Small intestine (tissue), 7 donors: ENCODE measurements at regions not wholly inside any gene's neighbourhood (a gene's known extent, or its start where the extent isn't known, plus 50 kb on each side); places are given as distances from the start of the nearest gene placed in this dataset.

Experiments
- DNase-seq, 2 donors: peaks; one replicate each; pipeline versions ENCODE4 v3.0.0 to v3.0.0-alpha.2; 2013
- FAIRE-seq: peaks from 2 replicates; lab custom pipeline; 2012; peaks lifted over from hg19 to GRCh38; lab: Jason Lieb, UNC
- H3K27ac ChIP-seq, 3 donors: one replicate each; pipeline ENCODE4 v1.5.1; 2013; ENCODE audit warnings: low read length in 2 of 3, mild to moderate bottlenecking in 2 of 3, control low read depth in 1 of 3, inconsistent platforms in 1 of 3, low read depth in 1 of 3, moderate library complexity in 1 of 3
- H3K27me3 ChIP-seq, 3 donors: one replicate each; pipeline ENCODE4 v1.6.1; 2013; ENCODE audit warnings: low read length in 3 of 3, inconsistent platforms in 1 of 3; ENCODE audit not compliant: control insufficient read depth in 3 of 3, insufficient read depth in 3 of 3
- H3K36me3 ChIP-seq, 3 donors: one replicate each; pipeline ENCODE4 v1.6.1; 2013; ENCODE audit warnings: low read length in 3 of 3, inconsistent platforms in 1 of 3, low read depth in 1 of 3, mild to moderate bottlenecking in 1 of 3, moderate library complexity in 1 of 3; ENCODE audit not compliant: control insufficient read depth in 3 of 3, insufficient read depth in 2 of 3
- H3K4me1 ChIP-seq, 3 donors: one replicate each; pipeline ENCODE4 v1.6.1; 2013; ENCODE audit warnings: low read length in 2 of 3, inconsistent platforms in 1 of 3, low read depth in 1 of 3, mild to moderate bottlenecking in 1 of 3, moderate library complexity in 1 of 3; ENCODE audit not compliant: control insufficient read depth in 3 of 3, insufficient read depth in 2 of 3
- H3K4me3 ChIP-seq, 3 donors: one replicate each; pipeline ENCODE4 v1.5.1; 2013; ENCODE audit warnings: low read length in 3 of 3, control low read depth in 1 of 3, inconsistent platforms in 1 of 3, low read depth in 1 of 3, mild to moderate bottlenecking in 1 of 3, moderate library complexity in 1 of 3
- H3K9me3 ChIP-seq, 2 donors: one replicate each; pipeline ENCODE4 v1.6.1; 2013; ENCODE audit warnings: low read depth in 1 of 2, low read length in 1 of 2; ENCODE audit not compliant: control insufficient read depth in 2 of 2, insufficient read depth in 1 of 2
- WGBS, 3 donors: extraction: QIAGEN DNeasy Blood & Tissue Kit; methylation state at CpG; one replicate each; pipeline ENCODE4 v1.1.7; 2013; 5-methylcytosine and 5-hydroxymethylcytosine counted together
- donor health status: healthy with polysubstance abuse.
- donor health status: control.
- donor health status: control.
- donor health status: Bipolar disorder and iron deficiency.
- donor health status: healthy.

DNA sequence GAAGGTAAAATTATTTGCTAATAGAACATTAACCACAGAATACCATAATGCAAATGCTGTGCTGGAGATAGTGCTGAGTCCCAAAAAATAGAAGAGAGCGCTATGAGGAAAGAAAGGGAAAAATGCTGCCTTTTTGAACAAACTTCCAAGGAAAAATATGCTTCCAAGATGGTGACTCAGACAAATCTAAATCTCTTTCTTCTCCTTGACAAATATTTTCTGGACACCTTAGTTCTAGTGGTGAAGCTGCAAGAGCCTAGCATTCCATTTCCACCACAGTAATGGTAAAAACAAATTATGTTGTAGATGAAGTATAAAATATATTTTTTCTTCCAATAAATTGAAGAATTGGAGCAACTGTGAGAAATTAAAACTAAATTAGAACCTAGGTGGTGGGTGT lies 155.6 kb upstream of the TBX18 start:
- no peak for FAIRE-seq
- Histone ChIP-seq H3K9me3 (no peaks in the 10 kb centered on the region), H3K27ac (no peak overlapping the region), H3K4me1 (no peaks in the 10 kb centered on the region), H3K36me3 (no peaks in the 10 kb centered on the region), H3K27me3 (no peaks in the 10 kb centered on the region), H3K4me3 (no peak overlapping the region)
- 85 to 93% (median 91%) methylated on average over 1 of the region's 1 CpG for WGBS, 3 donors
- no peak for DNase-seq

DNA sequence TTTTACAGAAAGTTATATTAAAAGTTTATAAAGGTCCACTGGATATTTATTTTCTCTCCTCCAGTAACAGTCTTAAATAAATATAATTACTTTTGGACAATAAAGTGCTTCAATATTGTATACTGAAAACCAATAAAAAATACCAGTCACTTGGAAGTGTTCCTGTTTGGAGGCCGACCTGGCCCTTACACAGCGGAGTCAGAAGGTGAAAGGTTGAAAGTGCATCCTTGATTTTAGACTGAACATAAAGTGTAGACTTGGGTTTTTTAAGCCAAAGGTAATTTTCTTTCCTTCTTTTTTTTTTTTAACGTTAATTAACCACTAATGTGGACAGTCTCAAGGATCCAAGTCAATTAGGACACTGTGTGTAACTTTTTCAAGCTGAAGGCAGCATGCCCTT lies 152.3 kb upstream of the TBX18 start:
- WGBS, 3 donors: 70 to 78% (median 73%) methylated on average over 3 of the region's 3 CpGs
- Histone ChIP-seq H3K36me3 (no peaks in the 10 kb centered on the region), H3K27ac (no peak overlapping the region), H3K4me1 (peaks cover 0 to 4% (median 2%) of the 10 kb centered on the region in 3 donors), H3K27me3 (no peaks in the 10 kb centered on the region), H3K4me3 (no peak overlapping the region), H3K9me3 (no peaks in the 10 kb centered on the region)
- FAIRE-seq (no peak), DNase-seq (no peak)

GRCh38 chr6:84912472-84913322 lies 148.3 kb upstream of the TBX18 start:
- H3K27me3 ChIP-seq: no peaks in the 10 kb centered on the region
- no peak overlapping the region for H3K4me3 ChIP-seq
- DNase-seq (peak; percentile 23 to 30), FAIRE-seq (no peak)
- 11 to 59% (median 32%) methylated on average over 12 of the region's 12 CpGs for WGBS, 3 donors
- H3K9me3 ChIP-seq: no peaks in the 10 kb centered on the region
- peaks cover 0 to 4% (median 2%) of the 10 kb centered on the region in 3 donors for H3K4me1 ChIP-seq
- no peak overlapping the region for H3K27ac ChIP-seq
- no peaks in the 10 kb centered on the region for H3K36me3 ChIP-seq

- Histone ChIP-seq H3K27me3 (no peaks in the 10 kb centered on the region), H3K9me3 (no peaks in the 10 kb centered on the region), H3K4me1 (peaks cover 0 to 4% (median 2%) of the 10 kb centered on the region in 3 donors), H3K27ac (no peak overlapping the region), H3K36me3 (no peaks in the 10 kb centered on the region), H3K4me3 (no peak overlapping the region)
- no peak for DNase-seq
- no peak for FAIRE-seq
- 55 to 86% (median 63%) methylated on average over 2 of the region's 2 CpGs for WGBS, 3 donors
These were observed 146.7 kb upstream of the TBX18 start for GRCh38 chr6:84910906-84911607.

GRCh38 chr6:84908304-84908904 lies 144.0 kb upstream of the TBX18 start:
- no peak for FAIRE-seq
- DNase-seq: no peak
- Histone ChIP-seq H3K27ac (no peak overlapping the region), H3K9me3 (no peaks in the 10 kb centered on the region), H3K27me3 (no peaks in the 10 kb centered on the region), H3K36me3 (no peaks in the 10 kb centered on the region), H3K4me3 (no peak overlapping the region), H3K4me1 (peaks cover 0 to 4% (median 2%) of the 10 kb centered on the region in 3 donors)
- 30 to 40% (median 36%) methylated on average over 3 of the region's 3 CpGs for WGBS, 3 donors

- no peak overlapping the region for H3K4me3 ChIP-seq
- H3K36me3 ChIP-seq: no peaks in the 10 kb centered on the region
- no peaks in the 10 kb centered on the region for H3K27me3 ChIP-seq
- FAIRE-seq (no peak), DNase-seq (peak in 1 of 2 donors; percentile 40)
- no peak overlapping the region for H3K27ac ChIP-seq
- no peaks in the 10 kb centered on the region for H3K9me3 ChIP-seq
- H3K4me1 ChIP-seq: no peaks in the 10 kb centered on the region
- WGBS, 3 donors: 45 to 72% (median 57%) methylated on average over 3 of the region's 3 CpGs
These were observed 142.1 kb upstream of the TBX18 start for GRCh38 chr6:84906514-84906913.

- Histone ChIP-seq H3K9me3 (no peaks in the 10 kb centered on the region), H3K36me3 (no peaks in the 10 kb centered on the region), H3K4me3 (no peak overlapping the region), H3K27me3 (no peaks in the 10 kb centered on the region), H3K4me1 (no peaks in the 10 kb centered on the region), H3K27ac (no peak overlapping the region)
- DNase-seq: no peak
- 20 to 35% (median 24%) methylated on average over 1 of the region's 1 CpG for WGBS, 3 donors
- FAIRE-seq: no peak
These were observed 141.4 kb upstream of the TBX18 start for GRCh38 chr6:84905823-84906222.

- FAIRE-seq (no peak), DNase-seq (no peak)
- Histone ChIP-seq H3K4me3 (no peak overlapping the region), H3K4me1 (no peaks in the 10 kb centered on the region), H3K27ac (no peak overlapping the region), H3K36me3 (no peaks in the 10 kb centered on the region), H3K9me3 (no peaks in the 10 kb centered on the region), H3K27me3 (no peaks in the 10 kb centered on the region)
- WGBS, 3 donors: 87 to 91% (median 88%) methylated on average over 3 of the region's 3 CpGs
These were observed 138.0 kb upstream of the TBX18 start for GRCh38 chr6:84902354-84902928.
